ENCODE measurements at regions not wholly inside any gene's neighbourhood (a gene's known extent, or its start where the extent isn't known, plus 50 kb on each side); places are given as distances from the start of the nearest gene placed in this dataset.

- TF ChIP-seq, protein P1, sequence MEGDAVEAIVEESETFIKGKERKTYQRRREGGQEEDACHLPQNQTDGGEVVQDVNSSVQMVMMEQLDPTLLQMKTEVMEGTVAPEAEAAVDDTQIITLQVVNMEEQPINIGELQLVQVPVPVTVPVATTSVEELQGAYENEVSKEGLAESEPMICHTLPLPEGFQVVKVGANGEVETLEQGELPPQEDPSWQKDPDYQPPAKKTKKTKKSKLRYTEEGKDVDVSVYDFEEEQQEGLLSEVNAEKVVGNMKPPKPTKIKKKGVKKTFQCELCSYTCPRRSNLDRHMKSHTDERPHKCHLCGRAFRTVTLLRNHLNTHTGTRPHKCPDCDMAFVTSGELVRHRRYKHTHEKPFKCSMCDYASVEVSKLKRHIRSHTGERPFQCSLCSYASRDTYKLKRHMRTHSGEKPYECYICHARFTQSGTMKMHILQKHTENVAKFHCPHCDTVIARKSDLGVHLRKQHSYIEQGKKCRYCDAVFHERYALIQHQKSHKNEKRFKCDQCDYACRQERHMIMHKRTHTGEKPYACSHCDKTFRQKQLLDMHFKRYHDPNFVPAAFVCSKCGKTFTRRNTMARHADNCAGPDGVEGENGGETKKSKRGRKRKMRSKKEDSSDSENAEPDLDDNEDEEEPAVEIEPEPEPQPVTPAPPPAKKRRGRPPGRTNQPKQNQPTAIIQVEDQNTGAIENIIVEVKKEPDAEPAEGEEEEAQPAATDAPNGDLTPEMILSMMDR (IDR thresholded peaks at IDR 0.05) = no peak
- no peak for TF ChIP-seq POLR2A (IDR thresholded peaks at IDR 0.05)
These were observed 221.9 kb upstream of the CELF4 start for GRCh38 chr18:37787452-37787851.
